ENCODE measurements at regions not wholly inside any gene's neighbourhood (a gene's known extent, or its start where the extent isn't known, plus 50 kb on each side); places are given as distances from the start of the nearest gene placed in this dataset.
"Not testable (repeated sequence)": the region's sequence is repeated elsewhere in the genome, so short reads cannot be mapped to it uniquely, and the experiment has no call there.

DNA sequence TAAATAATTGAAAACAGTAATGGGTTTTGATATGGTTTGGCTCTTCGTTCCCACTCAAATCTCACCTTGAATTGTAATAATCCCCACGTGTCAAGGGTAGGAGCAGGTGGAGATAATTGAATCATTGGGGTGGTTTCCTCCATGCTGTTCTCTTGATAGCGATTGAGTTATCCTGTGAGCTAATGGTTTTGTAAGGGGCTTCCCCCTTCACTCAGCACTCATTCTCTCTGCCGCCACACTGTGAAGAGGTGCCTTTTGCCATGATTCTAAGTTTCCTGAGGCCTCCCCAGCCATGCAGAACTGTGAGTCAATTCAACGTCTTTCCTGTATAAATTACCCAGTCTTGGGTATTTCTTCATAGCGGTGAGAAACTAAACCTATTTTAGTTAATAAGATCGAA, 551.7 kb upstream of the POT1 start:
- DNase-seq: no peak

DNA sequence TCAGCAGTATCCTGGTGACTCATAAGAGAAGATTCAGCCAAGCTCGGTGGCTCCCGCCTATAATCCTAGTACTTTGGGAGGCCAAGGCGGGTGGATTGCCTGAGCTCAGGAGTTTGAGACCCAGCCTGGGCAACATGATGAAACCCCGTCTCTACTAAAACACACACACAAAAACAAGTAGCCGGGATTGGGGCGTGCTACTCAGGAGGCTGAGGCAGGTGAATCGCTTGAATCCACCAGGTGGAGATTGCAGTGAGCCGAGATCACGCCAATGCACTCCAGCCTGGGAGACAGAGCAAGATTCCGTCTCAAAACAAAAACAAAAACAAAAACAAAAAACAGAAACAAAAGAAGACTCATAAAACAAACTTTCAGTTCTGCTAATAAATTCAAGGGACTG, 551.1 kb upstream of the POT1 start:
- no peak for DNase-seq

DNA sequence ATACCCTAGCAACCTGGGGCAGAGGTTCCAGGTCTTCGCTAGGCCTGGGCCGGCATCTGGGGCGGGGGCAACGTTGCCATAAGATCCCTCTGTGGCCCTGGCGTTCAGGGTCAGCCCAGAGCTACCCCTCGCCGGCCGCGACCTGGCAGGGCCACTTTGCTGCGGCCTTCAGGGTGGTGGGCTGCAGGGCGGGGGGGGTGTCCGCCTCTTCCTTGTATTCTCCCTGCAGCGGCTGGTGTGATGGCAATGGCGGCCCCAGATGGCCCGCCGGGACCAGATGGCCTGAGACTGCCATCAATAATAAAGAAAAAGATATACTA, 539.2 kb upstream of the POT1 start:
- DNase-seq: no peak

DNA sequence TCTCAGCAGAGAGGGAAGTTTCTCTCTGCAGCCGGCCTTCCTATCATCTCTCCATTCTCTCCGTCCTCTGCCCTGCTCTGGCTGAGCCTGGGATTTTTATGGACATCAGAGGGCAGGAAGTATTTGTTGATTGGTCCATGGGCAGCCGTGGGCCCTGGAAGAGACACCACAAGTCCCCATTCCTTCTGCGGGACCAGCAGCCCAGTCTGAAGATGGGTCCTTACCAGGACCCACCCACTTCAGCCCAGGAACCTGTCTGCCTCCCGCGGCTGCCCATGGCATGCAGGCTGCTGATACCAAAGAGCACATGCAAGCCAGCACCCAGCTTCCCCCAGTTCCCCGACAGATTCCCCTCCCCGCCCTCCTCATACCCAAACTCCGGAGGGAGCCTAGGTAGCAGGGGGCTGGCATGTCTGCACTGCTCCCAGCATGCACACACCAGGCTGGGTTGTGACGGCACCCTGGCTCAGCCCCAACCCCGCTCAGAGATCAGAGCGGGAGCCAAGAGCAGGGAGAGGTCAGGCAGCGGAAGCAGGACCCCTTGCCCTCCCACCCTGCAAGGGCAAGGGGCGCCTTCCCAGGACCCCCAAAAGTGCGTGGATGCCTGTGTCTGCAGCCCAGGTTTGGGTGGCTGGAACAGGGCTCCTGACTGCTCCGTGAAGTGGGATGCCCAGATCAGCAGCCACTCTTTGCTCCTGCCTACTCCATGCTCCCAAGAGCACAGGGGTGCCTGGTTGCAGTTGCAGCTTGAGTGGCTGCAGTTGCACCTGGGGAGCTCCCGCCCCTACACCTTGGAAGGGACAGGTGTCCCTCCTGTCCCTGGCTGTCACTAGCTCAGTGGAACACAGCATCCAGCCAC, 538.6 kb upstream of the POT1 start:
- no peak for DNase-seq

DNA sequence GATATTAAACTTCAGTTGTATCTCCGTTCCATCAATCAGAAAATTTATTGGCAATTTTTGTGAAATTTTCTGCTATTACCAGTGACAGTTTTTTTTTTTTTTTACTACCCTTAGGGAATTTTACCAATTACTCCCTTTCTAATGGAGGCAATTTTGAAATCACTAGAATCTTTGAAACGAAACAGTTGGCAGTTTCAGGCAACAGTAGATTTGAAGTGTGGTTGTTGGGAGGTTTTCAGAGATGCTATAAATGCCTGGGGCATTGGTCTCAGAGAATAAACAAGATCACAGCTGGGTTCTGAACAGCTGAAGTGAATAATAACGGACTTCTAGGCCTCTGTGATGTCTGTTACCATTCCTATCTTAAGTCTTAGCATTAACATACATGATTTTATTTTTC, 535.9 kb upstream of the POT1 start:
- DNase-seq: no peak

DNA sequence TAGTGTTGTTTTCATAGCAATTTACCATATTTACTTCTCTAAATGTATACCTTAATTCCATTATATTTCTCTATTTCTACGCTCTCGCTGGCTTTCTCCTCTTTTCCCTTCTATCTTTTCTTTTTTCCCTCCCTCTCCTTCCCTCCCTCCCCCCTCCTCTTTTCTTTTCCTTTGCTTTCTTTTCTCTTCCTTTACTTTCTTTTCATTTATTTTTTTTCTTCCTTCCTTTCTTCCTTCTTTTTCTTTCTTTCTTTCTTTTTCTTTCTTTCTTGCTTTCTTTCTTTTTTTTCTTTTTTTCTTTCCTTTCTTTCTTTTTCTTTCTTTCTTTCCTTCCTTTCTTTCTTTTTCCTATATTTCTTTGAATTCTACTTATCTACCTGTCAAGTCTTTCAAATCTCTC, 533.0 kb upstream of the POT1 start:
- no peak for DNase-seq

DNA sequence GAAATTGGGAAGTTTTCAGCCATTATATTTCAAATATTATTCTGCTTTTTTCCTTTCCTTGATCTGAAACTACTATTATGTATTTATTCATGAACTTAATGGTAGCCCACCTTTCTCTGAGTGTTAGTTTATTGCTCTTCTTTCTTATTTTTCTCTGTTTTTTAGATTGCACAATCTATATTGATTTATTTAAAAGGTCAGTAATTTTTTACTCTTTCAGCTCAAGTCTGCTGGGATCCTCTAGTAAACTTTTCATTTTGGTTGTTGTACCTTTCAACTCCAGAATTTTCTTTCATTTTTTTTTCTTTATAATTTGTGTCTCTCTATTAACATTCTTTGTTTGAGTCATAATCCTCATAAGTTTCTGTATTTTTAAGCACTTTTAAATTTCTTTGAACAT, 529.4 kb upstream of the POT1 start:
- no peak for DNase-seq

DNA sequence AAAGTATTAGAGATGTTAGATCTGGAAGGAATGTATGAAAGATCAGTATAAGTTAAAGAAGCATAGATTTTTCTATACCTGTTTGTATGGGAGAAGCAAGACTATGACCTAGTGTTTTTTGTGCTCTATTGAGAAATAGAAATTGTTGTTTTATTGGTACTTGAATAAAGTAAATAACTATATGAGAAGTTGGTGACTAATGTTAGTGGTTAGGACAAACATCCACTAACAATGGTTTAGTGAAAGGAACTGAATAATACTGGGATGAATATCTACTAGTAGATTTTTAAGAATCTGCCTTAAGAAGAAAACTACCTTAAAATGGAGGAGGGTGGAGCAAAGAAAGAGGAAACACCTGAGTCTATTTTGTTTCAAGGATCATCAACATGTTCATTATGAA, 521.1 kb upstream of the POT1 start:
- no peak for DNase-seq

DNA sequence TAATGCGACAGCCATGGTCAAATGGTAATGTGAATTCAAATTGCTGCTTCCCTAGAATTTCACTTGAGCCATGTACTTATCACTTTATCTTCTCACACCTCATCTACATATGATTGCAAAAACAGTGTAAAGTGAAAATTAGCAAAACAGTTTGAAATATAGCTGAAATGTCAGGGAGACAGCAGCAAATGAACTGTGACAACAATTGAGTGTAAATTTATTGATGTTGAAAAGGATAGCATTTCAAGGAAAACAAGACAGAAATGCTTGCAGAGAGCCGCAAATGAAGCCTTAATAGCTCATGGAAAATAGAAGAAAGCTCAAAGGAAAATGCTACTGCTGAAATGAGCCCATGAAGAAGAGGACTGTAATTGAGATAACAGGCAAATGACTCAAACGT, 516.2 kb upstream of the POT1 start:
- DNase-seq: no peak

DNA sequence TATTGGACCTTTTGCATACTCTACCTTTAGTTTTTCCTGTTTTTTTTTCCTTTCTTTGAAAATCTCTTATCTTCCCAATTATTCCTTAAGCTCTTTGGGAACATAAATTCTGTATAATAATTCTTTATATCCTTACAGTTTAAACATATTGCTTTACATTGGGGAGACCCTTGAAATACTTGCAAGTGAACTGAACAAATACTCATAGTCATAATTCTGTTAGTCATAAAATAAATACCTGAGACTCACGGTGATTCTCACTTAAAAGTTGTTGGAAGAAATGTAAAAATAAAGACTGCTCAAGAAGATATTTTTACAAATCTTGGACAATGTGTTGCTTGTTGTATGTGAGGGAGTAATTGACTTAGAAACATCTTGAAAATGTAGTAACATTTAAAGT, 515.2 kb upstream of the POT1 start:
- no peak for DNase-seq

DNA sequence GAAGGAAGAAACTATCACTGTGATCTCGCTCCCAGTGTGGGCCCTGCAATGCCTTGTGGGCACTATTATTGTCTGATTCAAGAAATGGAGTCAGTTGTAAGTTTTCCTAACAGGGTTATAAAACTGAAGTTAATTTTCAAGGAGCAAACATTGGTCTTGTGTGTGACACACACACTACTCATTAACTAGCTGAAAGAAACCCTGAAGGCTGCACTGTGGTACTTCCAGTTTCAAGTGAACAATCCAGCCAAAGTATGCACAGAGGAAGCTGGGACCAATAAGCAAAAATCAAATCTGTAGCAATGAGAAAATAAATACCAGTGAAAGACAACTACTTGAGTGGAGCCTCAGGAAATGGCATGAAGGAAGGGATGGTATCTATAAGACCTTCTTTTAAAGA, 506.6 kb upstream of the POT1 start:
- no peak for DNase-seq

DNA sequence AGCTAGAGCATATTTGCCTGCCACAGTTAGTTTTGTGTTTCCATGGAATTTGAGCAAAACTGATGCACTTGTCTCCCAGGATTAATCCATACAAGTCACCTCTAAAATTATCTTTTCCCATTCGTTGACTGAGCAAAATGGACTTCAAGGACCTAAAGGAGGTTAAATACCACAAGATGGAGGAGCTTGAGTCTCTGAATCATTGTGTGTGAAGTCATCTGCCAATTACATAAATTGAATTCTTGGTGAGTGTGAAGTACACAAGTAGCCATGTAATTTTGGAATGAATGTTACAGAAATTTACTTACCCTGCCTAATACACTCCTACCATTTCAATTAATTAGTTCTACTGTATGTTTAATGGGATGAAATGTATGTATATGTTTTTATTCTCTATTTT, 501.7 kb upstream of the POT1 start:
- no peak for DNase-seq

DNA sequence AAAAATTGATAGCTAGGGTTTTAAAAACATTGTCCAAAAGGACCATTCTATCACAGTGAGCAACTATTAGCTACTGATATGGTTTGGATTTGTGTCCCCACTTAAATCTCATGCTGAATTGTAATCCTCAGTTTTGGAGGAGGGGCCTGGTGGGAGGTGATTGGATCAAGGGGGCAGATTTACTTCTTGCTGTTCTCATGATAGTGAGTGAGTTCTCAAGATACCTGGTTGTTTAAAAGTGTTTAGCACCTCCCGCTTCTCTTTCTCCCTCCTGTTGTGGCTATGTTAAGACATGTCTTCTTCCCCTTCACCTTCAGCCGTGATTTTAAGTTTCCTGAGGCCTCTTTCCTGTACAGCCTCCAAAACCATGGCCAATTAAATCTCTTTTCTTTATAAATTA, 500.4 kb upstream of the POT1 start:
- no peak for DNase-seq

DNA sequence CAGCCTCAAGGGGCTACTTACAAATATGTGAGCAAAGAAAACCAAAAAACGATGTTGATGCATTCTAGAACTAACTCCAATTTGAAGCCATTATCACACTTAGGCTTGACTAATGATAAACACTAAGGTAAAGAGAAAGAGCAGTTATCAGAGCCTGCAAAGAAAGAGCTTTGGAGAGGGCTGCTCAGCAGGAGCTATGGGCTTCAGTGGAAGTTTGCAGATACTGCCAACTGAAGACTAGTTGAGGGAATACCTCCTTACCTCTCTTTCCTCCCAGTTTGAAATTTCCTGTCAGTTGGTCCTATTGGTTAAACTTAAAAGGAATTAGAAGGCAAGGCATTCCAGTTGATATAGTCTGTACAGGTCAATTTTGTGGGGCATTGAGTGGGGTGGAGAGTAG, 498.1 kb upstream of the POT1 start:
- DNase-seq: no peak

DNA sequence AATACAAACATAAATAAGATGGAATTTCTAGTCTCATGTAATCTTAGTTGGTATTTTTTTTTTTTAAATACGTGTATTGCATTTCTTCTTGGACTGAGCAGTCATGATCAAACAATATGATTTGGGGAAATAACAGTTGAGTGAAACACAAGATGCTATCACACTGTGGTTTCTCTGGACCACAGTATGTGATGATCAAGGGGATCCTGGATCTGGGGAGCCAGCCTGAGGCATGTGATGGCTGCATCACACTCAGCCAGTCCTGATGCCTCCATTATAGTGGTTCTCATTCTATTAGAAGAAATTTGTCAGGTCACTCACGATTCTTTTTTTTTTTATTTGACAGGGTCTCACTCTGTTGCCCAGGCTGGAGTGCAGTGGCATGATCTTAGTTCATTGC, 495.9 kb upstream of the POT1 start:
- no peak for DNase-seq

DNA sequence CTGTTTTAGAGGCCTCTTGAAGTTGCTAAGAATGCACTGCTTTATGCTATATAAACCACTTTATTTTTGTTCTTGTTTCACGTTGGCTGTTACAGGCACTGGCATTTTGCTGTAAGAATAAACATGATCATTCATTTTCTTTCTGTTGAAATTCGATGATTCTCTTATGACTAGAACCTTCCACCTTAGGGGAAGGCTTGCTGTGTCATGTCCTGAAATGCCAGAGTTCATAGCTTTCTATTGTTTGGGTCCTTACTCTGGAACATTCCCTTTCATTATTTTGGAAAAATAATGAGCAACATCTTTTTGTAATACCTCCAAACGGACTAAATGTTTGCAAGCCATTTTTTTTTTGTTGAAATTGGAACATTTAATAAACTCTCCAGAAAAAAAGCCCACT, 495.1 kb upstream of the POT1 start:
- DNase-seq: no peak

DNA sequence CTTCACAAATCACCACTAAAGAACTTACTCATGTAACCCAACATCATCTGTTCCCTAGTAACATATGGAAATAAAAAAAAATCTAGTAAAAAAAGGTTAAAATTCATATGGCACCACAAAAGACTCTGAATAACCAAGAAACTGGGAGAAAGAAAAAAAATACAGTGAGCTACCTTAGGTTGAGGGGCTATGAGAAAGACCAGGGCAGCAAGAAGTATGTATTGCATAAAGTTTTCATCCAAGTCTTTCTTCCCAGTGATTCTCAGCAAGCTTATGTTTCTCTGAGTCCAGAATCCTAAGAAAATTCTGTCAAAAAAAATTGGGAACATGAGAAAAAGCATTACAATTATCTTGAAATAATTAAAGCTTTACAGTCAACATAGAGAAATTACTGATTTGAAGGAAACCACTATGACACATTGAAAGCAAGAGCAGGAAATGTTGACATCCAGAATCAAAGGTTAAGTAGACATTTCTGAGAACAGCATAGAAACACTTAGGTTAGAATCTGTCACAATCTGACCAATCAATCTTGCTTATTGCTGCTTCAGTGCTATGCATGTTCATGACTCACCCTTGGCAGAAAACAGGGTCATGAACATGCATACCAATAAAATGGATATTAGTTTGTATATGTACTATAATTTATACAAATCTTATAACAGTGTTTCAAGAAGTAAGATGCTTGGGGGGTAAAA, 494.0 kb upstream of the POT1 start:
- DNase-seq: no peak

DNA sequence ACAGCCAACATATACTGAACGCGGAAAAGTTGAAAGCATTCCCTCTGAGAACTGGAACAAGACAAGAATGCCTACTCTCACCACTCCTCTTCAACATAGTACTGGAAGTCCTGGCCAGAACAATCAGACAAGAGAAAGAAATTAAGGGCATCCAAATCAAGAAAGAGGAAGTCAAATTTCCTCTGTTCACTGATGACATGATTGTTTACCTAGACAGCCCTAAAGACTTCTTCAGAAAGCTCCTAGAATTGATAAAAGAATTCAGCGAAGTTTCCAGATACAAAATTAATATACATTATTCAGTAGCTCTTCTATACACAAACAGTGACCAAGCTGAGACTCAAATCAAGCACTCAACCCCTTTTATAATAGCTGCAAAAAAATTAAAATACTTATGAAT, 491.8 kb upstream of the POT1 start:
- not testable (repeated sequence) for DNase-seq

DNA sequence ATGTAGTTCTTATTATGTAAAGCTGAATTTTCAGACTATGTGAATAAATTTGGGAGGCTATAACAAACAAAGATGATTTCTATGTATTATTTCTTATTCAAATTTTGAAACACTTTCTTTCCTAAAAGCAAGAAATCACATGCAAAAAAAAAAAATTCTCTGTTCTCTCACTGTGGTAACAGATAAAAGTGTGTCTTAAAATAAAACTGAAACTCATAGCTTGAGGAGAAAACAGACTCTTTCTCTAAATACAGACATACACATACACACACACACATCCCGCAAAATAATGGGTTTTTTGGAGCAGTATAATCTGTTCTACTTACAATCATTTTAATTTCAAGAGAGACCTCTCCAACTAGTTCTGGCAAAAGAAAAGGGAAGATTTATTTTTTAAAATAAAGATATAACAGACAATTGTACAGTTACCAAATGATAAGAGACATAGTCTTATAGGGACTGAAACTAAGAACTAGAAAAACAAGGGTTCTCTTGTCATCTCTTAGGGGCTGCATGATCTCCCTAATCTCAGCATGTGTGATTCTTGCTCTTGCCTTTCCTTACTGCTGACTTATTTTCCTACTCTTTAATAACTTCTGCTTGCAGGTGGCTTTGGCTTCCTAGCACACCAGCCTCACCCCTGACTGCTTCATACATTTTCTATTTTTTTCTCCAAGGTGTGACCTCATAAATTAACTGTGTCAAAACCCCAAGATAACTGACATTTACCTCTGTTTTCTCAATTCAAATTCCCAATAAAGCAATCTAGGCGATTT, 483.5 kb upstream of the POT1 start:
- DNase-seq: no peak

DNA sequence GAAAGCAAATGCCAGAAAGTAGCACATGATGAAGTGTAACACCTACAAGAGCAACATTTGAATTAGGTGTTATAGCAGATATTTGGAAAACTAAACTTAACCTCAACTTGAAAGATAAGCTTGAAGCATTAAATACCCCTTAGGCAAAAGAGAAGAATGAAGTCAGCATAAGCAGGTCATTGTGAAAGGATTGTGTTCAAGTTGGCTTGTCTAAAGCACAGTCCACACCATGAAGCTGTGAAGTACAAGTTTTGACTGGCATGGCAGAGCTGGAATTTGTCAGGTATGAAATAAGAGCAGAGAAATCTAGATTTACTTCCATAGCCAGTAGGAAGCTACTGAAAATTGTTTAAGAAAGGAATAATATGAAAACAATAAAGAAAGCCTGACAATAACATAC, 480.3 kb upstream of the POT1 start:
- DNase-seq: no peak

DNA sequence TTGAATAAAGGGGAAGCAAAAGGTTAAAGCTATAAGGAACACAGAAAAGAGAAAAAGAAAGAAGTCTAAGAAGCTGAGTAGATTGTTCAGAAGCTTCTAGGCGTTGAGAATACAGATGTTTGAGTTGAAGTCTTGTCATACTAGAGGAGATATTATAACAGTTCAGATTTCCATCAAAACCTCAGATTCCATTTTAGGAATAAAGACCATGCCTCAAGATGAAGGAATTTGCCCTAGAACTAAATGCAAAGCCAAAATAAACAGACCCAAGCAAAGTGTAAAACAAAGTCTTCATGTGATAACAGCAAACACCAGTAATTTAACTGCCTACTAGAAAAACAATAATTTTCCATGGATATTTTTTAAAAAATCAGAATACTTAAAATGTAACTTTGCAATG, 476.5 kb upstream of the POT1 start:
- DNase-seq: no peak

DNA sequence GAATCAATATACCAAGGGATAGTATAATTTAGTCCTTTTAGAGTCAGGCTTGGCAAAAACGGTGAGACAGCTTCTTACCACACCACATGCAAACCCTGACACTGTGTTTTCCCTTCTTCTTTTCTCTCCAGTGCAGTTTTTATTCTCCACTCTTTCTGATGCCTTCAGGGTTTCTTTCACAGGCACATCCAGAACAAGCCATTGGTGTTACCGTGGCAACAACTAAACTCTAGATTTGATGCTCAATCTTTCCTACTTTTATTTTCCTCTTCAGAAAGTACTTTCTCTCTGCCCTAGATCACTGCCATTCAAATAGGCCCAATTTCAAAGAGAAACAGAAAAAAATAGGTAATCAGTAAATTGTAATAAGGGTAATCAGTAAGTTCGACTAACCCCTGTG, 469.8 kb upstream of the POT1 start:
- DNase-seq: peak in 1 of 58 donors; percentile 5

All from anterior cingulate cortex (tissue), 58 donors.